Endothelial cell of umbilical vein (primary cell): ENCODE measurements at regions not wholly inside any gene's neighbourhood (a gene's known extent, or its start where the extent isn't known, plus 50 kb on each side); places are given as distances from the start of the nearest gene placed in this dataset.

Experiments
- EZH2 ChIP-seq: IDR thresholded peaks from 2 replicates; pipeline ENCODE4 v1.6.1; 2012; ENCODE audit warnings: borderline replicate concordance, low read depth, mild to moderate bottlenecking, moderate library complexity, low read length, inconsistent platforms; ENCODE audit not compliant: severe bottlenecking
- GATA2 ChIP-seq: IDR thresholded peaks from 2 replicates; pipeline ENCODE4 v1.7.0; 2011; ENCODE audit warnings: low read depth, mild to moderate bottlenecking, moderate library complexity, mixed read lengths, low read length; ENCODE audit not compliant: insufficient read length, insufficient read depth
- POLR2A ChIP-seq: IDR thresholded peaks from 2 replicates; pipeline ENCODE4 v1.6.1; 2012; ENCODE audit warnings: low read depth, mild to moderate bottlenecking, control low read depth, low read length
- TF ChIP-seq, protein P1 (sequence below), 2 donors: IDR thresholded peaks; 1 replicate in 1 of 2; 2 replicates in 1 of 2; pipeline ENCODE4 v1.5.1; 2011; ENCODE audit warnings: low read length in 2 of 2, mild to moderate bottlenecking in 2 of 2, moderate library complexity in 2 of 2, control low read depth in 1 of 2, inconsistent platforms in 1 of 2, low read depth in 1 of 2; ENCODE audit not compliant: insufficient read depth in 1 of 2; ENCODE audit errors: extremely low read depth in 1 of 2

DNA sequence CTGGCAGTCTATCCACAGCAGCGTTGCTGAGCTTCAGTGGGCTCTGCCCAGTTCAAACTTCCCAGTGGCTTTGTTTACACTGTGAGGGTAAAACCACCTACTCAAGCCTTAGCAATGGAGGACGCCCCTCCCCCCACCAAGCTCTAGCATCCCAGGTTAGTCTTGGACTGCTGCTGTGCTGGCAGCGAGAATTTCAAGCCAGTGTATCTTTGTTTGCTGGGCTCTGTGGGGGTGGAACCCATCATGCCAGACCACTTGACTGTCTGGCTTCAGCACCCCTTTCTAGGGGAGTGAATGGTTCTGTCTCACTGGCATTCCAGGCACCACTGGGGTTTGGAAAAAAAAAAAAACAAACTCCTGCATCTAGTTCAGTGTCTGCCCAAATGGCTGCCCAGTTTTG is 249.7 kb upstream of the SYNCRIP start:
- TF ChIP-seq, protein P1, sequence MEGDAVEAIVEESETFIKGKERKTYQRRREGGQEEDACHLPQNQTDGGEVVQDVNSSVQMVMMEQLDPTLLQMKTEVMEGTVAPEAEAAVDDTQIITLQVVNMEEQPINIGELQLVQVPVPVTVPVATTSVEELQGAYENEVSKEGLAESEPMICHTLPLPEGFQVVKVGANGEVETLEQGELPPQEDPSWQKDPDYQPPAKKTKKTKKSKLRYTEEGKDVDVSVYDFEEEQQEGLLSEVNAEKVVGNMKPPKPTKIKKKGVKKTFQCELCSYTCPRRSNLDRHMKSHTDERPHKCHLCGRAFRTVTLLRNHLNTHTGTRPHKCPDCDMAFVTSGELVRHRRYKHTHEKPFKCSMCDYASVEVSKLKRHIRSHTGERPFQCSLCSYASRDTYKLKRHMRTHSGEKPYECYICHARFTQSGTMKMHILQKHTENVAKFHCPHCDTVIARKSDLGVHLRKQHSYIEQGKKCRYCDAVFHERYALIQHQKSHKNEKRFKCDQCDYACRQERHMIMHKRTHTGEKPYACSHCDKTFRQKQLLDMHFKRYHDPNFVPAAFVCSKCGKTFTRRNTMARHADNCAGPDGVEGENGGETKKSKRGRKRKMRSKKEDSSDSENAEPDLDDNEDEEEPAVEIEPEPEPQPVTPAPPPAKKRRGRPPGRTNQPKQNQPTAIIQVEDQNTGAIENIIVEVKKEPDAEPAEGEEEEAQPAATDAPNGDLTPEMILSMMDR (IDR thresholded peaks at IDR 0.05; ENCODE audit: extremely low read depth in 1 of 2, insufficient read depth in 1 of 2, low read depth in 1 of 2, low read length in 2 of 2) = no peak
- TF ChIP-seq POLR2A (no peak), EZH2 (no peak), GATA2 (no peak)
